Ovary (tissue), 3 donors: ENCODE measurements at regions not wholly inside any gene's neighbourhood (a gene's known extent, or its start where the extent isn't known, plus 50 kb on each side); places are given as distances from the start of the nearest gene placed in this dataset.

ENCODE experiments used
- CTCF ChIP-seq, 3 donors: fragments of 450-650 bp in 2 of 3; fragments of 200-600 bp in 1 of 3; IDR thresholded peaks; one replicate each; pipeline versions ENCODE4 v1.5.1 to v1.8.0; 2016 to 2022; ENCODE audit warnings: antibody characterized with exemption in 3 of 3, mild to moderate bottlenecking in 1 of 3
- EP300 ChIP-seq: sonication (generic); formaldehyde crosslinking; IDR thresholded peaks from one replicate; pipeline ENCODE4 v1.6.1; 2017; ENCODE audit warnings: antibody characterized with exemption
- POLR2A ChIP-seq: fragments of 450-650 bp; IDR thresholded peaks from one replicate; pipeline ENCODE4 v1.6.1; 2017; ENCODE audit warnings: antibody characterized with exemption, mild to moderate bottlenecking, moderate library complexity
- donor health status: DM: no; HTN: no; CAD: no.

- TF ChIP-seq CTCF (IDR thresholded peaks at IDR 0.05) (no peak), EP300 (no peak), POLR2A (no peak)
Observed at GRCh38 chr9:19600538-19600937, 188.3 kb downstream of the SLC24A2 start.
